Right atrium auricular region (tissue), 2 donors: ENCODE measurements at regions not wholly inside any gene's neighbourhood (a gene's known extent, or its start where the extent isn't known, plus 50 kb on each side); places are given as distances from the start of the nearest gene placed in this dataset.
A peak's percentile ranks its signal among the peaks of the same experiment; 100 is the strongest.

Experiments
- DNase-seq: peaks from one replicate; pipeline ENCODE4 v3.0.0-alpha.2; 2019; ENCODE audit warnings: low spot score
- H3K27ac ChIP-seq, 2 donors: fragments of 200-600 bp; sonication (generic); 1 replicate in 1 of 2; 2 replicates in 1 of 2; pipeline ENCODE4 v1.5.1; 2016 to 2019
- H3K27me3 ChIP-seq, 2 donors: fragments of 200-600 bp; sonication (generic); one replicate each; pipeline versions ENCODE4 v1.5.1 to v1.6.0; 2017 to 2019
- H3K36me3 ChIP-seq: fragments of 200-600 bp; sonication (generic); one replicate; pipeline ENCODE4 v1.5.1; 2016
- H3K4me1 ChIP-seq, 2 donors: fragments of 200-600 bp; sonication (generic); one replicate each; pipeline versions ENCODE4 v1.5.1 to v1.6.0; 2017 to 2019
- H3K4me3 ChIP-seq, 2 donors: fragments of 200-600 bp; sonication (generic); 1 replicate in 1 of 2; 2 replicates in 1 of 2; pipeline ENCODE4 v1.5.1; 2017 to 2019; ENCODE audit warnings: mild to moderate bottlenecking in 1 of 2, moderate library complexity in 1 of 2
- H3K9me3 ChIP-seq, 2 donors: fragments of 200-600 bp; sonication (generic); one replicate each; pipeline ENCODE4 v1.5.1; 2019
- TF ChIP-seq, protein P1 (sequence below), 2 donors: fragments of 200-600 bp; sonication (generic); IDR thresholded peaks; one replicate each; pipeline ENCODE4 v1.5.1; 2019; ENCODE audit warnings: antibody characterized with exemption in 2 of 2

DNA sequence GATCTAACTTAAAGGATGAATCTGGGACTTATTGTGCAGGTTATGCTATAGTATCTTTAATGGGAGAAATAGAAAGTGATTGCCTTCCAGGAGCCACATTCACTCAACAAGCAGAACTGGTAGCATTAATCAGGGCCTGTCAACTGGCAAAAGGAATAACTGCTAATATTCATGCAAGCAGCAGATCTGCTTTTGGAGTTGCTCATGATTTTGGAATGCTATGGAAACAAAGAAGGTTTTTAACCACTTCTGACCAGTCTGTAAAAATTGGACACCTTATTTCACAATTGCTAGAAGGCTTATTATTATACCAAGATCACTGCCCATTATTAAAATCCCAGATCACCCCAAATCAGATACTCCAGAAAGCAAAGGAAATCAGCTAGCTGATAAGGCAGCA, 200.4 kb downstream of the MREG start:
- Histone ChIP-seq H3K36me3 (no peaks in the 10 kb centered on the region), H3K4me3 (no peak overlapping the region), H3K9me3 (no peaks in the 10 kb centered on the region), H3K27me3 (no peaks in the 10 kb centered on the region), H3K4me1 (peaks cover 0 to 9% of the 10 kb centered on the region in 2 donors), H3K27ac (no peak overlapping the region)
- DNase-seq = no peak
- TF ChIP-seq, protein P1, sequence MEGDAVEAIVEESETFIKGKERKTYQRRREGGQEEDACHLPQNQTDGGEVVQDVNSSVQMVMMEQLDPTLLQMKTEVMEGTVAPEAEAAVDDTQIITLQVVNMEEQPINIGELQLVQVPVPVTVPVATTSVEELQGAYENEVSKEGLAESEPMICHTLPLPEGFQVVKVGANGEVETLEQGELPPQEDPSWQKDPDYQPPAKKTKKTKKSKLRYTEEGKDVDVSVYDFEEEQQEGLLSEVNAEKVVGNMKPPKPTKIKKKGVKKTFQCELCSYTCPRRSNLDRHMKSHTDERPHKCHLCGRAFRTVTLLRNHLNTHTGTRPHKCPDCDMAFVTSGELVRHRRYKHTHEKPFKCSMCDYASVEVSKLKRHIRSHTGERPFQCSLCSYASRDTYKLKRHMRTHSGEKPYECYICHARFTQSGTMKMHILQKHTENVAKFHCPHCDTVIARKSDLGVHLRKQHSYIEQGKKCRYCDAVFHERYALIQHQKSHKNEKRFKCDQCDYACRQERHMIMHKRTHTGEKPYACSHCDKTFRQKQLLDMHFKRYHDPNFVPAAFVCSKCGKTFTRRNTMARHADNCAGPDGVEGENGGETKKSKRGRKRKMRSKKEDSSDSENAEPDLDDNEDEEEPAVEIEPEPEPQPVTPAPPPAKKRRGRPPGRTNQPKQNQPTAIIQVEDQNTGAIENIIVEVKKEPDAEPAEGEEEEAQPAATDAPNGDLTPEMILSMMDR (IDR thresholded peaks at IDR 0.05) = no peak

DNA sequence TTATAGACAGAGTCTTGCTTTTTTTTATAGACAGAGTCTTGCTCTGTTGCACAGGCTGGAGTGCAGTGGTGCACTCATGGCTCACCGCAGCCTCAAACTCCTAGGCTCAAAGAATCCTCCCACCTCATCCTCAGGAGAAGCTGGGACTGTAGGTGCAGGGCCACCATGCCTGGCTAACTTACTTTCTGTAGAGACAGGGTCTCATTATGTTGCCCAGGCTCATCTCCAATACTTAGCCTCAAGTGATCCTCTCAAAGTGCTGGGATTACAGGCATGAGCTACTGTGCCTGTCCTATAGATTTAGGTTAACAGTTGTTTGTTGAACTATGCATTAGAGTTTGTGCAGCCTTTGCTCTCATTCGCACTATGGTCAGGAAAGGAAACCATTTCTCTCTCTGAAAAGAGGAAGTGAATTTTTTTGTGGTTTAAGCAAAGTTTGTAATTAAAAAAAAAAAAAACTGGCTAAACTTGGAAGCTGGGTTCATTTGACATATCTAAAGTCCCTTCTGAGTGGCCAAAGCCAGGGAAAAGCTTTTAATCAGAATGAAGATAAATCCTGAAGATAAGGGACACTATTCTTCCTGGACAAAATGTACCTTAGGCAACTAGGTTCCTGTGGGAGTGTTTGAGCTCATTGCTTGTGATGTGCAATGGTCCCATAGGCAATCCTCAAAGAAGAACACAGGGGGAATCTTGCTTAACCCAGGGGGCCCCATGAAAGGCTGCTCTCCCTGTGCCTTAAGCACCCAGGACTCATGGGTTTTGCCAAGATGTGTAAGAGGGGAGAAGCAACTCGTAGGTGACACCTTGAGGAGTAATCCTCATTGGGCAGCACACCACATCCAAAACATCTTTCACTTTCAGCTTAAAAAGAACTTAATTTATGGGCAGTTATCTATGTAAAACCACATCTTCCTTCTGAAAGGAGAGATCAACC, 201.7 kb downstream of the MREG start:
- no peak for DNase-seq
- Histone ChIP-seq H3K4me1 (peaks cover 0 to under 1% of the 10 kb centered on the region in 2 donors), H3K9me3 (no peaks in the 10 kb centered on the region), H3K27ac (no peak overlapping the region), H3K27me3 (no peaks in the 10 kb centered on the region), H3K36me3 (no peaks in the 10 kb centered on the region), H3K4me3 (no peak overlapping the region)
- TF ChIP-seq, protein P1 (IDR thresholded peaks at IDR 0.05) = no peak

DNA sequence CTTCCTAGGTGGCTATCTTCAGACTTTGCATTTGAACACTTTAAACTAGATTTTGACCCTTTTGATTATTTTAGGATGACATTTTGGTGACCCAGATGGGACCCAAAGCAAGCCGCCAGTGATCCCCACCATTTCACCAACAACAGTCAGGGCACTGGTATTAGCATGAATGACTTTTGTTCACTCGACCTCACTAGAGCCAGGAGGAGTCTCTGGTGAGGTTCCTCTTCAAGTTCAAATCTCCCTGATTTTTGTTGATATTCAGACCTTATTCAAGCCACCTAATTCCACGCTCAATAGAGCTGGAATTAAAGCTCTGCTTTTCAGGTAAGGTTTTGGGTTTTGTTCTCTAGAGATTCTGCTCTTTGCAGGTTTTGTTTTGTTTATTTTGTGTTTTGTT, 202.3 kb downstream of the MREG start:
- no peaks in the 10 kb centered on the region for H3K4me1 ChIP-seq
- no peak overlapping the region for H3K27ac ChIP-seq
- TF ChIP-seq, protein P1 (IDR thresholded peaks at IDR 0.05) = no peak
- no peak for DNase-seq
- H3K4me3 ChIP-seq = no peak overlapping the region
- no peaks in the 10 kb centered on the region for H3K36me3 ChIP-seq
- no peaks in the 10 kb centered on the region for H3K27me3 ChIP-seq
- H3K9me3 ChIP-seq = no peaks in the 10 kb centered on the region

DNA sequence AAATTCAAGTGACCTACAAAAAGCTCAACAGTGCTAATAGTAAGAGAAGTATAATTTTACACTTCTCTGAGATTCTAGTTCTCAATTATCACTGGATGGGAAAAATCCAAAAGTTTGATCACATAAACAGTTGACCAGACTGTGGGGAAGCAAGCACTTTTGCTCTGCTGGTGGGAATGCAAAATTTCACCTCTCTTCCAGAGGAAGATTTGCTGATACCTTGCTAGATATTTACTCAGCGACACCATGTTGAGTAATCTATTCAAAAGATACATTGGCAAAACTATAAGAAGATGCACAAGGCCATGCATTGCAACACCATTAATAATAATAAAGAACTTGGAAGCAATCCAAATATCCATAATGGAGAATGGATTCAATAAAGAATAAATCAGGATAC, 204.4 kb downstream of the MREG start:
- TF ChIP-seq, protein P1 (IDR thresholded peaks at IDR 0.05) = no peak
- Histone ChIP-seq H3K9me3 (no peaks in the 10 kb centered on the region), H3K4me1 (no peaks in the 10 kb centered on the region)

DNA sequence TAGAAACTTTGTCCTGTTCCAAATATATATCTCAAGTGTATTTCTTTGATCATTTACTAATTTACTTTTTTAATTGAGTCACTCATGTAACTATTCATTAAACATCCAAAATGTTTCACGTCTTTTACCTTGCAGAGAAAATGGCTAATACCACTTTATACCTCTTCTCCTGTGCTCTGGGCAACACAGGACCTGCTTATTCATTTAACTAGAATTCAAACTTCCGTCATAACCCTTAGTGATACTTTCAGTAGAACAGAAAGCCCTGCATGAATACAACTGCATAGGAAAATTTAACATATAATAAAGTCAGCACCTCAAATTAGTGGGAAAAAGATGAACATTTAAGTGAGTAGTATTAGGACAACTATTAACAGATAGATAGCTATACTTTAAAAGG, 205.2 kb downstream of the MREG start:
- Histone ChIP-seq H3K27ac (peak overlapping the region; percentile 6 to 15), H3K36me3 (no peaks in the 10 kb centered on the region), H3K9me3 (peaks cover 0 to 5% of the 10 kb centered on the region in 2 donors), H3K4me3 (no peak overlapping the region), H3K27me3 (no peaks in the 10 kb centered on the region), H3K4me1 (no peaks in the 10 kb centered on the region)
- DNase-seq = no peak
- TF ChIP-seq, protein P1 (IDR thresholded peaks at IDR 0.05) = no peak

More for the DNA sequence above, 204.4 kb downstream of the MREG start:
- Histone ChIP-seq H3K4me3 (no peak overlapping the region), H3K36me3 (no peaks in the 10 kb centered on the region), H3K27me3 (no peaks in the 10 kb centered on the region), H3K27ac (peak overlapping the region in 1 of 2 donors; percentile 15)
- DNase-seq = no peak
